NCI-H2107 treated with DMSO at 0.1 percent for 48 hours (cell line): ENCODE measurements at regions not wholly inside any gene's neighbourhood (a gene's known extent, or its start where the extent isn't known, plus 50 kb on each side); places are given as distances from the start of the nearest gene placed in this dataset.
"Not testable (repeated sequence)": the region's sequence is repeated elsewhere in the genome, so short reads cannot be mapped to it uniquely, and the experiment has no call there.

Experiments
- DNase-seq: peaks from one replicate; lab custom pipeline; 2025; ENCODE audit not compliant: unreplicated experiment; lab: John Stamatoyannopoulos, UW

DNA sequence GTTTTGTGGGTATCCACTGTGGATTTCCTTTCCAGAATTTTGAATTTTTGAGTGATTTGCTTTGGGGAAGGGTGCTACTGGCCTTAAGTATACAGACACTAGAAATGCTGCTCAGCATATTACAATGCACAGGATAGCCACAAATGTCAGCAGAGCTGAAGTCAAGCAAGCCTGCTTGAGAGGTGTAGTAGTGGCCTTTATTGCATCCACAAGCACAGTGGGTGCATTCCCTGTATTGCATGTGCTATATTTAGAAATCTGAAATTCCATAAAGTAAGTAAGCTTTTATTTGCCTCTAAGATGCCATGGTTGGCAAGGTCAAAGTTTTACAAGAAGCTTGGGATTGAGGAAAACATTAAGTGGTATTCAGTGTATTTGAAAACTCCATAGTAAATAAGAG lies 79.5 kb upstream of the ZNF91 start:
- no peak for DNase-seq

DNA sequence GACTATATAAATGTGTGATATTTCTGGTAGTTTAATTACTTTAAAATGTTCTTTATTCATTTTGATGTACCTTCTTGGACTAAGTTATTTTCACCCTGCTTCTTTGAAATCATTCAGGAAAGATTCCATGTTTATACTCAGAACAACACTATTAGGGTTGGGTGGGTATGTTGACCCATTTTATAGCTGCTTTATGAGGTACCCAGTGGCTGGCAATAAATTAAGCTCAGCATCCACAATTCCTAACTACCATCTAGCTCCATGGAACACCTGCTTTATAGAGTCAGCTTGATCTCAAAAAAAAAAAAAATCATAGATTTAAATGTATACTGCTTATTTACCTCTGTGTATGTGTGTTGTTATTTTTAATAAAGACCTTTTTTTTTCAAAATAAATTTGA lies 78.9 kb upstream of the ZNF91 start:
- DNase-seq: no peak

GRCh38 chr19:23470873-23471545 lies 75.7 kb upstream of the ZNF91 start:
- DNase-seq: no peak

- not testable (repeated sequence) for DNase-seq
Measured at GRCh38 chr19:23464349-23464748, 69.1 kb upstream of the ZNF91 start.

- no peak for DNase-seq
Measured at GRCh38 chr19:23461120-23461519, 65.8 kb upstream of the ZNF91 start.

DNA sequence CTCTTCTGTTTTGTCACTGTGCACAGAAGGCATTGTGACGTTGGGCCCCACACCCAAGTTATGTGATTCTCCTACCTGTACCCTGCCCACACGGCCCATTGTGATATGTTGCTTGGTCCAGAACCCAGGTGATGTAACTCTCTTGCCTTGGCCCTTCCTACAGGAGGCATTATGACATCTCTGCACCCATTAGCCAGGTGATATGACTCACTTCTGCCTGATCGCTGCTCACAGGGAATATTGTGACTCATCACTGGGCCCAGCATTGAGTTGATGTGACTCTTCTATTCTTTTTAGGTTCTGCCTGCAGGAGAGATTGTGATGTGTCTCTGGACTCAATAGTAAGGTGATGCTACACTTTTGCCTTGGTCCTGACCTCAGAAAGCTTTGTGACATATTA lies 65.4 kb upstream of the ZNF91 start:
- no peak for DNase-seq
